Large intestine (tissue), 3 donors: ENCODE measurements at regions not wholly inside any gene's neighbourhood (a gene's known extent, or its start where the extent isn't known, plus 50 kb on each side); places are given as distances from the start of the nearest gene placed in this dataset.

Source experiments
- DNase-seq, 2 donors: peaks; one replicate each; pipeline versions ENCODE4 v3.0.0 to v3.0.0-alpha.2; 2013
- H3K27ac ChIP-seq: one replicate; pipeline ENCODE4 v1.5.1; 2013; ENCODE audit warnings: low read length
- H3K27me3 ChIP-seq: 2 replicates; pipeline ENCODE4 v1.6.1; 2013; ENCODE audit warnings: low read length; ENCODE audit not compliant: control insufficient read depth, insufficient read depth
- H3K36me3 ChIP-seq: 2 replicates; pipeline ENCODE4 v1.6.1; 2013; ENCODE audit warnings: low read length; ENCODE audit not compliant: control insufficient read depth, insufficient read depth
- H3K4me1 ChIP-seq: one replicate; pipeline ENCODE4 v1.6.1; 2013; ENCODE audit warnings: low read length; ENCODE audit not compliant: control insufficient read depth, insufficient read depth
- H3K4me3 ChIP-seq: one replicate; pipeline ENCODE4 v1.5.1; 2013; ENCODE audit warnings: low read length
- H3K9me3 ChIP-seq: one replicate; pipeline ENCODE4 v1.6.1; 2013; ENCODE audit warnings: mild to moderate bottlenecking, low read depth, low read length, moderate library complexity; ENCODE audit not compliant: control insufficient read depth
- WGBS: methylation state at CpG from one replicate; pipeline ENCODE4 v1.1.5; 2013; ENCODE audit warnings: low lambda C conversion rate; ENCODE audit not compliant: insufficient coverage; 5-methylcytosine and 5-hydroxymethylcytosine counted together

- no peak overlapping the region for H3K4me3 ChIP-seq
- WGBS, result 80% methylated on average over 2 of the region's 6 CpGs
- H3K27ac ChIP-seq, result no peak overlapping the region
- DNase-seq, result no peak
- H3K27me3 ChIP-seq, result no peaks in the 10 kb centered on the region
- H3K36me3 ChIP-seq, result no peaks in the 10 kb centered on the region
- no peaks in the 10 kb centered on the region for H3K9me3 ChIP-seq
- no peaks in the 10 kb centered on the region for H3K4me1 ChIP-seq
Observed at GRCh38 chr6:21742238-21742660, 148.7 kb downstream of the SOX4 start.

- no peak for DNase-seq
- Histone ChIP-seq H3K27ac (no peak overlapping the region), H3K4me1 (no peaks in the 10 kb centered on the region), H3K4me3 (no peak overlapping the region), H3K9me3 (no peaks in the 10 kb centered on the region), H3K36me3 (no peaks in the 10 kb centered on the region), H3K27me3 (no peaks in the 10 kb centered on the region)
- WGBS, result no CpG with 5 or more reads among the region's 1 CpG
Observed at GRCh38 chr6:21744331-21744730, 150.8 kb downstream of the SOX4 start.

GRCh38 chr6:21745543-21746337, 152.2 kb downstream of the SOX4 start:
- Histone ChIP-seq H3K4me1 (no peaks in the 10 kb centered on the region), H3K4me3 (no peak overlapping the region), H3K27me3 (no peaks in the 10 kb centered on the region), H3K9me3 (no peaks in the 10 kb centered on the region), H3K36me3 (no peaks in the 10 kb centered on the region), H3K27ac (no peak overlapping the region)
- DNase-seq, result no peak
- 100% methylated on average over 1 of the region's 11 CpGs for WGBS

- Histone ChIP-seq H3K9me3 (no peaks in the 10 kb centered on the region), H3K27me3 (no peaks in the 10 kb centered on the region), H3K36me3 (no peaks in the 10 kb centered on the region), H3K27ac (no peak overlapping the region), H3K4me1 (no peaks in the 10 kb centered on the region), H3K4me3 (no peak overlapping the region)
- WGBS, result 80% methylated on average over 2 of the region's 4 CpGs
- DNase-seq, result no peak
Observed at GRCh38 chr6:21747441-21747840, 153.9 kb downstream of the SOX4 start.

GRCh38 chr6:21748343-21749056, 154.9 kb downstream of the SOX4 start:
- H3K36me3 ChIP-seq, result no peaks in the 10 kb centered on the region
- H3K9me3 ChIP-seq, result no peaks in the 10 kb centered on the region
- no peak overlapping the region for H3K27ac ChIP-seq
- DNase-seq, result no peak
- H3K4me3 ChIP-seq, result no peak overlapping the region
- no peaks in the 10 kb centered on the region for H3K27me3 ChIP-seq
- no peaks in the 10 kb centered on the region for H3K4me1 ChIP-seq
- WGBS, result no CpG with 5 or more reads among the region's 3 CpGs

GRCh38 chr6:21749754-21750153, 156.2 kb downstream of the SOX4 start:
- H3K4me1 ChIP-seq, result no peaks in the 10 kb centered on the region
- H3K4me3 ChIP-seq, result no peak overlapping the region
- H3K27ac ChIP-seq, result no peak overlapping the region
- WGBS, result 80% methylated on average over 1 of the region's 2 CpGs
- H3K27me3 ChIP-seq, result no peaks in the 10 kb centered on the region
- DNase-seq, result no peak
- no peaks in the 10 kb centered on the region for H3K36me3 ChIP-seq
- H3K9me3 ChIP-seq, result no peaks in the 10 kb centered on the region

- Histone ChIP-seq H3K27me3 (no peaks in the 10 kb centered on the region), H3K4me1 (no peaks in the 10 kb centered on the region), H3K9me3 (no peaks in the 10 kb centered on the region), H3K27ac (no peak overlapping the region), H3K36me3 (no peaks in the 10 kb centered on the region), H3K4me3 (no peak overlapping the region)
- DNase-seq, result no peak
- 60% methylated on average over 1 of the region's 1 CpG for WGBS
Observed at GRCh38 chr6:21750575-21750974, 157.0 kb downstream of the SOX4 start.

- Histone ChIP-seq H3K36me3 (no peaks in the 10 kb centered on the region), H3K27me3 (no peaks in the 10 kb centered on the region), H3K9me3 (no peaks in the 10 kb centered on the region), H3K27ac (no peak overlapping the region), H3K4me1 (no peaks in the 10 kb centered on the region), H3K4me3 (no peak overlapping the region)
- DNase-seq, result no peak
- 95% methylated on average over 3 of the region's 6 CpGs for WGBS
Observed at GRCh38 chr6:21751608-21752007, 158.1 kb downstream of the SOX4 start.

GRCh38 chr6:21752054-21752811, 158.7 kb downstream of the SOX4 start:
- Histone ChIP-seq H3K27ac (no peak overlapping the region), H3K9me3 (no peaks in the 10 kb centered on the region), H3K36me3 (no peaks in the 10 kb centered on the region), H3K4me1 (no peaks in the 10 kb centered on the region), H3K27me3 (no peaks in the 10 kb centered on the region), H3K4me3 (no peak overlapping the region)
- no CpG with 5 or more reads among the region's 4 CpGs for WGBS
- DNase-seq, result no peak

- Histone ChIP-seq H3K36me3 (no peaks in the 10 kb centered on the region), H3K4me3 (no peak overlapping the region), H3K4me1 (no peaks in the 10 kb centered on the region), H3K27ac (no peak overlapping the region), H3K27me3 (no peaks in the 10 kb centered on the region), H3K9me3 (no peaks in the 10 kb centered on the region)
- no peak for DNase-seq
- WGBS, result 72% methylated on average over 2 of the region's 11 CpGs
Observed at GRCh38 chr6:21753241-21754108, 159.9 kb downstream of the SOX4 start.
